Neural cell (in vitro differentiated cells): ENCODE measurements at regions not wholly inside any gene's neighbourhood (a gene's known extent, or its start where the extent isn't known, plus 50 kb on each side); places are given as distances from the start of the nearest gene placed in this dataset.

ENCODE experiments used
- H2AFZ ChIP-seq: fragments of 200-600, 300-800 bp; sonication (generic), shearing (Covaris generic); 2 replicates; pipeline ENCODE4 v1.6.0; 2014; ENCODE audit warnings: low read depth, mild to moderate bottlenecking, antibody characterized with exemption, low read length, moderate library complexity
- H3F3A ChIP-seq: fragments of 200-600 bp; shearing (Covaris generic); 2 replicates; pipeline ENCODE4 v1.6.1; 2016; ENCODE audit warnings: mild to moderate bottlenecking, moderate library complexity, mixed read lengths, antibody characterized with exemption, low read length; ENCODE audit not compliant: insufficient read depth, poor library complexity, severe bottlenecking
- H3K27ac ChIP-seq: fragments of 200-600, 300-800 bp; sonication (generic), shearing (Covaris generic); 2 replicates; pipeline ENCODE4 v1.5.1; 2014; ENCODE audit warnings: mild to moderate bottlenecking, low read length, moderate library complexity
- H3K27me3 ChIP-seq: fragments of 300-800, 200-600 bp; sonication (generic), shearing (Covaris generic); 2 replicates; pipeline ENCODE4 v1.6.0; 2014; ENCODE audit warnings: mild to moderate bottlenecking, low read depth, low read length, moderate library complexity; ENCODE audit not compliant: insufficient read depth
- H3K36me3 ChIP-seq: fragments of 300-800, 200-600 bp; sonication (generic), shearing (Covaris generic); 2 replicates; pipeline ENCODE4 v1.5.1; 2014; ENCODE audit warnings: mild to moderate bottlenecking, antibody characterized with exemption, low read length, moderate library complexity; ENCODE audit not compliant: insufficient read depth
- H3K4me2 ChIP-seq: fragments of 300-800, 200-600 bp; sonication (generic), shearing (Covaris generic); 2 replicates; pipeline ENCODE4 v1.6.0; 2014; ENCODE audit warnings: mild to moderate bottlenecking, low read length
- H3K4me3 ChIP-seq: fragments of 300-800, 200-600 bp; sonication (generic), shearing (Covaris generic); 2 replicates; pipeline ENCODE4 v1.5.1; 2014; ENCODE audit warnings: mild to moderate bottlenecking, low read length, moderate library complexity
- H3K79me2 ChIP-seq: fragments of 200-600 bp; shearing (Covaris generic); replicated peaks from 2 replicates; pipeline ENCODE4 v1.6.0; 2014; ENCODE audit warnings: mild to moderate bottlenecking, low read length, moderate library complexity; ENCODE audit not compliant: insufficient read depth
- H3K9ac ChIP-seq: fragments of 300-800, 200-600 bp; sonication (generic), shearing (Covaris generic); 2 replicates; pipeline ENCODE4 v1.6.1; 2016; ENCODE audit warnings: mild to moderate bottlenecking, low read length, mixed read lengths
- H3K9me2 ChIP-seq: fragments of 200-600 bp; shearing (Covaris generic); 2 replicates; pipeline ENCODE4 v1.6.1; 2016; ENCODE audit warnings: mild to moderate bottlenecking, low read length, mixed read lengths; ENCODE audit not compliant: insufficient read depth
- H3K9me3 ChIP-seq: fragments of 200-600, 300-800 bp; sonication (generic), shearing (Covaris generic); 2 replicates; pipeline ENCODE4 v1.6.1; 2016; ENCODE audit warnings: mild to moderate bottlenecking, mixed run types, low read length, moderate library complexity, mixed read lengths
- H4K20me1 ChIP-seq: fragments of 200-600 bp; shearing (Covaris generic); 2 replicates; pipeline ENCODE4 v1.6.1; 2016; ENCODE audit warnings: mild to moderate bottlenecking, mixed run types; ENCODE audit not compliant: insufficient read depth
- EP300 ChIP-seq: fragments of 450-650 bp; conservative IDR thresholded peaks from 2 replicates; pipeline ENCODE4 v1.6.1; 2014; ENCODE audit warnings: antibody characterized with exemption, mild to moderate bottlenecking, moderate library complexity; ENCODE audit not compliant: poor library complexity, severe bottlenecking
- EZH2 ChIP-seq: fragments of 200-600, 300-800 bp; shearing (Covaris generic), sonication (generic); IDR thresholded peaks from 2 replicates; pipeline ENCODE4 v1.6.1; 2014; ENCODE audit warnings: antibody characterized with exemption, low read length, borderline replicate concordance, mild to moderate bottlenecking; ENCODE audit not compliant: insufficient read depth, poor library complexity, severe bottlenecking
- MXI1 ChIP-seq: fragments of 450-650 bp; conservative IDR thresholded peaks from 2 replicates; pipeline ENCODE4 v1.6.1; 2014; ENCODE audit warnings: antibody characterized with exemption, mild to moderate bottlenecking; ENCODE audit not compliant: poor library complexity, severe bottlenecking
- POLR2AphosphoS5 ChIP-seq: IDR thresholded peaks from 2 replicates; pipeline ENCODE4 v1.6.1; 2012
- RAD21 ChIP-seq: fragments of 450-650 bp; conservative IDR thresholded peaks from 2 replicates; pipeline ENCODE4 v1.6.1; 2014; ENCODE audit warnings: antibody characterized with exemption, mild to moderate bottlenecking, moderate library complexity
- REST ChIP-seq: IDR thresholded peaks from 2 replicates; pipeline ENCODE4 v1.6.1; 2012; ENCODE audit warnings: borderline replicate concordance
- SMC3 ChIP-seq: fragments of 450-650 bp; conservative IDR thresholded peaks from 2 replicates; pipeline ENCODE4 v1.6.1; 2014; ENCODE audit warnings: antibody characterized with exemption, mild to moderate bottlenecking, moderate library complexity; ENCODE audit not compliant: poor library complexity
- TAF1 ChIP-seq: IDR thresholded peaks from 2 replicates; pipeline ENCODE4 v1.6.1; 2012; ENCODE audit warnings: low read depth
- TF ChIP-seq, protein P1 (sequence below): fragments of 450-650 bp; IDR thresholded peaks from 2 replicates; pipeline ENCODE4 v1.5.1; 2014; ENCODE audit warnings: antibody characterized with exemption, mild to moderate bottlenecking, moderate library complexity; ENCODE audit not compliant: poor library complexity, severe bottlenecking

- no peaks in the 10 kb centered on the region for H3K27me3 ChIP-seq
- H3K9me2 ChIP-seq = no peaks in the 10 kb centered on the region
- H3K27ac ChIP-seq = no peak overlapping the region
- TF ChIP-seq MXI1 = no peak
- no peak for TF ChIP-seq EP300
- TF ChIP-seq POLR2AphosphoS5 = no peak
- TF ChIP-seq SMC3 = no peak
- no peak for TF ChIP-seq REST
- no peak for TF ChIP-seq EZH2
- no peak for TF ChIP-seq RAD21
- TF ChIP-seq, protein P1, sequence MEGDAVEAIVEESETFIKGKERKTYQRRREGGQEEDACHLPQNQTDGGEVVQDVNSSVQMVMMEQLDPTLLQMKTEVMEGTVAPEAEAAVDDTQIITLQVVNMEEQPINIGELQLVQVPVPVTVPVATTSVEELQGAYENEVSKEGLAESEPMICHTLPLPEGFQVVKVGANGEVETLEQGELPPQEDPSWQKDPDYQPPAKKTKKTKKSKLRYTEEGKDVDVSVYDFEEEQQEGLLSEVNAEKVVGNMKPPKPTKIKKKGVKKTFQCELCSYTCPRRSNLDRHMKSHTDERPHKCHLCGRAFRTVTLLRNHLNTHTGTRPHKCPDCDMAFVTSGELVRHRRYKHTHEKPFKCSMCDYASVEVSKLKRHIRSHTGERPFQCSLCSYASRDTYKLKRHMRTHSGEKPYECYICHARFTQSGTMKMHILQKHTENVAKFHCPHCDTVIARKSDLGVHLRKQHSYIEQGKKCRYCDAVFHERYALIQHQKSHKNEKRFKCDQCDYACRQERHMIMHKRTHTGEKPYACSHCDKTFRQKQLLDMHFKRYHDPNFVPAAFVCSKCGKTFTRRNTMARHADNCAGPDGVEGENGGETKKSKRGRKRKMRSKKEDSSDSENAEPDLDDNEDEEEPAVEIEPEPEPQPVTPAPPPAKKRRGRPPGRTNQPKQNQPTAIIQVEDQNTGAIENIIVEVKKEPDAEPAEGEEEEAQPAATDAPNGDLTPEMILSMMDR = no peak
- TF ChIP-seq TAF1 = no peak
- H3K36me3 ChIP-seq = no peaks in the 10 kb centered on the region
- H3K79me2 ChIP-seq = no peaks in the 10 kb centered on the region
- H3K9ac ChIP-seq = no peak overlapping the region
- H3K4me2 ChIP-seq = no peak overlapping the region
- no peak overlapping the region for H3K4me3 ChIP-seq
- no peaks in the 10 kb centered on the region for H4K20me1 ChIP-seq
- no peak overlapping the region for H2AFZ ChIP-seq
- no peaks in the 10 kb centered on the region for H3F3A ChIP-seq
- no peaks in the 10 kb centered on the region for H3K9me3 ChIP-seq
Measured at GRCh38 chr6:78618970-78619369, 248.4 kb upstream of the IRAK1BP1 start.

DNA sequence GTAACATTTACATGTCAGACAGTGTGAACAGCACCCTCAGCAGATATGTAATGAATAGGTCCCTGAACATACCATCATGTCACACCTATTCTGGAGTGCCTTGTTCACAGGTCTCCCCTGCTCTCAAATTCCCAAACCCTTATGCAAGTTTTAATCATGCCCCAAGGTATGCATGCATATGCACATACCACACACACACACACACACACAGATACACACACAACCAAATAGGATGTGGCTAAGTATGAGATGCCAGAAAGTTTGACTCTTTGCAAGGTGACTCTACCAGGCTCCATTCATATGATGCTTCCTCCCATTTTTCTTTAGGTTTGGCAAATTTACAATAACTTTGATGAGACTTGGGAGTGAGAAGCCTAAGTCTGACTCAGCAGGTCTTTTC, 243.8 kb upstream of the IRAK1BP1 start:
- no peaks in the 10 kb centered on the region for H3F3A ChIP-seq
- no peaks in the 10 kb centered on the region for H3K79me2 ChIP-seq
- no peak overlapping the region for H2AFZ ChIP-seq
- H3K9me2 ChIP-seq = no peaks in the 10 kb centered on the region
- no peak for TF ChIP-seq RAD21
- no peak for TF ChIP-seq MXI1
- TF ChIP-seq EZH2 = no peak
- TF ChIP-seq TAF1 = no peak
- no peak for TF ChIP-seq POLR2AphosphoS5
- no peak for TF ChIP-seq EP300
- no peak for TF ChIP-seq SMC3
- TF ChIP-seq, protein P1 = no peak
- no peak overlapping the region for H3K4me3 ChIP-seq
- no peaks in the 10 kb centered on the region for H3K9me3 ChIP-seq
- H3K27ac ChIP-seq = no peak overlapping the region
- no peaks in the 10 kb centered on the region for H3K36me3 ChIP-seq
- no peak overlapping the region for H3K4me2 ChIP-seq
- no peak overlapping the region for H3K9ac ChIP-seq
- H3K27me3 ChIP-seq = no peaks in the 10 kb centered on the region
- no peaks in the 10 kb centered on the region for H4K20me1 ChIP-seq
